ENCODE measurements at regions not wholly inside any gene's neighbourhood (a gene's known extent, or its start where the extent isn't known, plus 50 kb on each side); places are given as distances from the start of the nearest gene placed in this dataset.

GRCh38 chr14:62322216-62322615, 560.0 kb downstream of the SNAPC1 start:
- TF ChIP-seq CTCF (IDR thresholded peaks at IDR 0.05) (no peak), POLR2A (IDR thresholded peaks at IDR 0.05) (no peak)
